B cell (primary cell): ENCODE measurements at regions not wholly inside any gene's neighbourhood (a gene's known extent, or its start where the extent isn't known, plus 50 kb on each side); places are given as distances from the start of the nearest gene placed in this dataset.

Experiments used
- EZH2 ChIP-seq: IDR thresholded peaks from 2 replicates; pipeline ENCODE4 v1.6.1; 2012; ENCODE audit warnings: borderline replicate concordance, low read depth, mild to moderate bottlenecking, moderate library complexity, low read length; ENCODE audit not compliant: insufficient read depth, poor library complexity, severe bottlenecking
- TF ChIP-seq, protein P1 (sequence below): fragments of 200-600 bp; IDR thresholded peaks from one replicate; pipeline ENCODE4 v1.8.0; 2022; ENCODE audit warnings: antibody characterized with exemption, mild to moderate bottlenecking

DNA sequence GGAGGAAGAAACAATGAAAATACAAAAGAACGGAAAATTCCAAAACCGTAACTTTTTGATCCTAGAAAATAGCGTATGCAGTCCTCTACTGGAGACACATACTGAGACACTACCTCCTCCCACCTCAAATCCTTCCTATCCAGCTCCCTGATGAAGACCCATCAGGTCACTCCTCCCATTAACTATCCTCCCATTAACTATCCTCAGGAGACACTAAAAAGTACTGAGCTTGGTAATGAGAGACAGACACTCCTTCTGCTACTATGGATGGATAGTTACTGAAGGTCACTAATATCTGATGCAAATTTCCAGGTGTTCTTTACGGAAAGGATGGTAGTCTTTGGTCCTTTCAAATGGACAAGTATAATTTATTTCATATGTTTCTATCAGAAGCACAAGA, 237.5 kb upstream of the BLID start:
- TF ChIP-seq, protein P1, sequence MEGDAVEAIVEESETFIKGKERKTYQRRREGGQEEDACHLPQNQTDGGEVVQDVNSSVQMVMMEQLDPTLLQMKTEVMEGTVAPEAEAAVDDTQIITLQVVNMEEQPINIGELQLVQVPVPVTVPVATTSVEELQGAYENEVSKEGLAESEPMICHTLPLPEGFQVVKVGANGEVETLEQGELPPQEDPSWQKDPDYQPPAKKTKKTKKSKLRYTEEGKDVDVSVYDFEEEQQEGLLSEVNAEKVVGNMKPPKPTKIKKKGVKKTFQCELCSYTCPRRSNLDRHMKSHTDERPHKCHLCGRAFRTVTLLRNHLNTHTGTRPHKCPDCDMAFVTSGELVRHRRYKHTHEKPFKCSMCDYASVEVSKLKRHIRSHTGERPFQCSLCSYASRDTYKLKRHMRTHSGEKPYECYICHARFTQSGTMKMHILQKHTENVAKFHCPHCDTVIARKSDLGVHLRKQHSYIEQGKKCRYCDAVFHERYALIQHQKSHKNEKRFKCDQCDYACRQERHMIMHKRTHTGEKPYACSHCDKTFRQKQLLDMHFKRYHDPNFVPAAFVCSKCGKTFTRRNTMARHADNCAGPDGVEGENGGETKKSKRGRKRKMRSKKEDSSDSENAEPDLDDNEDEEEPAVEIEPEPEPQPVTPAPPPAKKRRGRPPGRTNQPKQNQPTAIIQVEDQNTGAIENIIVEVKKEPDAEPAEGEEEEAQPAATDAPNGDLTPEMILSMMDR: no peak
- no peak for TF ChIP-seq EZH2
